GM23248 (cell line): ENCODE measurements at regions not wholly inside any gene's neighbourhood (a gene's known extent, or its start where the extent isn't known, plus 50 kb on each side); places are given as distances from the start of the nearest gene placed in this dataset.

Source experiments
- EZH2 ChIP-seq: fragments of 200-600 bp; sonication (generic); IDR thresholded peaks from 2 replicates; pipeline ENCODE4 v1.6.1; 2018; ENCODE audit warnings: antibody characterized with exemption, mild to moderate bottlenecking; ENCODE audit not compliant: insufficient read depth, poor library complexity, severe bottlenecking
- EZH2phosphoT487 ChIP-seq: fragments of 200-600 bp; sonication (generic); IDR thresholded peaks from 2 replicates; pipeline ENCODE4 v1.6.1; 2018; ENCODE audit warnings: antibody characterized with exemption, moderate library complexity, mild to moderate bottlenecking, low read depth; ENCODE audit not compliant: insufficient read depth

DNA sequence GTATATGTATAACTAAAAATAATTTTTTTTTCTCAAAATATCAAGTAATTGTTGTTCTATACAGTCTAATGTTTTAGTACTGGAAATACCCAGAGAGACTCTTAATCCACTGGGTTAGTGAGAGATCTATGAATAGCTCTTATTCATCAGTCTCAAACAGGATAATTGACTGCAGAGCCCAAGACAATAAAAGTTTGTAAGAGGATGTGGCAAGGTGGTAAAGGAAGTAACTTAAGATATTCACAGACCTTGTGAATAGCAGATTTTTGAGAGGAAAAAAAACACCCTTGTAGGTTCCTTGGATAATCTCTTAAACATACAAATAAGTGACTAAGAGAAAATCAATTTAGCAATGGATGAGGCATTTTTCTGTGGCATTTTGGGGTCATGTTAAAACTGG, 210.9 kb upstream of the FAM241A start:
- TF ChIP-seq EZH2phosphoT487 (no peak), EZH2 (no peak)
